Gastroesophageal sphincter (tissue), 3 donors: ENCODE measurements at regions not wholly inside any gene's neighbourhood (a gene's known extent, or its start where the extent isn't known, plus 50 kb on each side); places are given as distances from the start of the nearest gene placed in this dataset.

ENCODE experiments used
- CTCF ChIP-seq, 4 experiments: fragments of 200-600 bp in 2 of 4; fragments of 450-650 bp in 2 of 4; sonication (generic) in 1 of 4; IDR thresholded peaks; one replicate each; pipeline ENCODE4 v1.5.1; 2017 to 2019; ENCODE audit warnings: antibody characterized with exemption in 4 of 4, mild to moderate bottlenecking in 2 of 4, moderate library complexity in 2 of 4
- POLR2AphosphoS5 ChIP-seq: sonication (generic); formaldehyde crosslinking; IDR thresholded peaks from one replicate; pipeline ENCODE4 v1.6.1; 2017; ENCODE audit warnings: antibody characterized with exemption

GRCh38 chr14:101620031-101620788 is 58.9 kb downstream of the DIO3 start:
- no peak for TF ChIP-seq CTCF (IDR thresholded peaks at IDR 0.05)
- TF ChIP-seq POLR2AphosphoS5 = no peak
